ENCODE measurements at regions not wholly inside any gene's neighbourhood (a gene's known extent, or its start where the extent isn't known, plus 50 kb on each side); places are given as distances from the start of the nearest gene placed in this dataset.

DNA sequence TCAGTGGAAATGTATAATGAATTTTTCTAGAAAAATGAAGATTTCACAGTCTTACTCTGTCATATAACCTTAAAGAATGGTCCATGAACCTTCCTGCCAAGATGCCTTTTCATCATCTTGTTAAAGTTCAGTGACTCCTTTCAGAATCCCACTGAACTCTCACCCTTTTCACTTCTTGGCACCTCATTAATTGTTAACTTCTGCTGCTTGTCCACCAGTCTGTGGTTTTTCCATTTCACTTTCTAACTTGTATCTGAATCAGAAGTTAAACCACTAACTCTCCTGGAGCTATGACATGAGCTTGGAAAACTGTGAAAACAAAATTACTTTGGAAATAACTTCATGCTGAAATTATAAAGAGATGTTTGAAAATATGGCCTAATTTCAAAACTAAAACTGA is 281.2 kb upstream of the ALCAM start:
- TF ChIP-seq, protein P1, sequence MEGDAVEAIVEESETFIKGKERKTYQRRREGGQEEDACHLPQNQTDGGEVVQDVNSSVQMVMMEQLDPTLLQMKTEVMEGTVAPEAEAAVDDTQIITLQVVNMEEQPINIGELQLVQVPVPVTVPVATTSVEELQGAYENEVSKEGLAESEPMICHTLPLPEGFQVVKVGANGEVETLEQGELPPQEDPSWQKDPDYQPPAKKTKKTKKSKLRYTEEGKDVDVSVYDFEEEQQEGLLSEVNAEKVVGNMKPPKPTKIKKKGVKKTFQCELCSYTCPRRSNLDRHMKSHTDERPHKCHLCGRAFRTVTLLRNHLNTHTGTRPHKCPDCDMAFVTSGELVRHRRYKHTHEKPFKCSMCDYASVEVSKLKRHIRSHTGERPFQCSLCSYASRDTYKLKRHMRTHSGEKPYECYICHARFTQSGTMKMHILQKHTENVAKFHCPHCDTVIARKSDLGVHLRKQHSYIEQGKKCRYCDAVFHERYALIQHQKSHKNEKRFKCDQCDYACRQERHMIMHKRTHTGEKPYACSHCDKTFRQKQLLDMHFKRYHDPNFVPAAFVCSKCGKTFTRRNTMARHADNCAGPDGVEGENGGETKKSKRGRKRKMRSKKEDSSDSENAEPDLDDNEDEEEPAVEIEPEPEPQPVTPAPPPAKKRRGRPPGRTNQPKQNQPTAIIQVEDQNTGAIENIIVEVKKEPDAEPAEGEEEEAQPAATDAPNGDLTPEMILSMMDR (IDR thresholded peaks at IDR 0.05) = no peak
- no peak for TF ChIP-seq POLR2A (IDR thresholded peaks at IDR 0.05)
